Midbrain (tissue), 1 donor: ENCODE measurements at regions not wholly inside any gene's neighbourhood (a gene's known extent, or its start where the extent isn't known, plus 50 kb on each side); places are given as distances from the start of the nearest gene placed in this dataset.

Experiments
- DNase-seq: peaks from one replicate; lab custom pipeline; 2025; lab: John Stamatoyannopoulos, UW

- no peak for DNase-seq
These were observed 454.7 kb upstream of the CWC22 start for GRCh38 chr2:180461761-180462160.

GRCh38 chr2:180456801-180457200 lies 449.7 kb upstream of the CWC22 start:
- no peak for DNase-seq

- no peak for DNase-seq
These were observed 443.7 kb upstream of the CWC22 start for GRCh38 chr2:180450841-180451240.

GRCh38 chr2:180449171-180449915 lies 442.2 kb upstream of the CWC22 start:
- DNase-seq = no peak

GRCh38 chr2:180446492-180446891 lies 439.4 kb upstream of the CWC22 start:
- no peak for DNase-seq

- DNase-seq = no peak
These were observed 436.8 kb upstream of the CWC22 start for GRCh38 chr2:180443888-180444287.

- no peak for DNase-seq
These were observed 436.0 kb upstream of the CWC22 start for GRCh38 chr2:180442860-180443644.

GRCh38 chr2:180419212-180419611 lies 412.1 kb upstream of the CWC22 start:
- no peak for DNase-seq

GRCh38 chr2:180416627-180417026 lies 409.5 kb upstream of the CWC22 start:
- no peak for DNase-seq

- DNase-seq = no peak
These were observed 406.2 kb upstream of the CWC22 start for GRCh38 chr2:180413336-180413735.

- DNase-seq = no peak
These were observed 405.1 kb upstream of the CWC22 start for GRCh38 chr2:180412219-180412618.

GRCh38 chr2:180411661-180412060 lies 404.6 kb upstream of the CWC22 start:
- no peak for DNase-seq

- DNase-seq = no peak
These were observed 399.6 kb upstream of the CWC22 start for GRCh38 chr2:180406687-180407086.

GRCh38 chr2:180405520-180405919 lies 398.4 kb upstream of the CWC22 start:
- no peak for DNase-seq

GRCh38 chr2:180394305-180394704 lies 387.2 kb upstream of the CWC22 start:
- DNase-seq = no peak

- DNase-seq = no peak
These were observed 378.6 kb upstream of the CWC22 start for GRCh38 chr2:180385601-180386201.

GRCh38 chr2:180376066-180376465 lies 369.0 kb upstream of the CWC22 start:
- no peak for DNase-seq

GRCh38 chr2:180374502-180375281 lies 367.6 kb upstream of the CWC22 start:
- DNase-seq = no peak

GRCh38 chr2:180370511-180371205 lies 363.6 kb upstream of the CWC22 start:
- DNase-seq = no peak

GRCh38 chr2:180368881-180369280 lies 361.8 kb upstream of the CWC22 start:
- no peak for DNase-seq

- DNase-seq = no peak
These were observed 360.7 kb upstream of the CWC22 start for GRCh38 chr2:180367815-180368214.

GRCh38 chr2:180366481-180366880 lies 359.4 kb upstream of the CWC22 start:
- no peak for DNase-seq
